WTC11 (cell line): ENCODE measurements at regions not wholly inside any gene's neighbourhood (a gene's known extent, or its start where the extent isn't known, plus 50 kb on each side); places are given as distances from the start of the nearest gene placed in this dataset.

Source experiments
- ATAC-seq: fragments of 200-7000 bp; cut with Tn5 transposase; 2 replicates; pipeline ENCODE4 v1.10.0; 2021; ENCODE audit warnings: mild to moderate bottlenecking, moderate library complexity
- CTCF ChIA-PET: fragments of 300-600 bp; sonication (Branson Sonifier 250); formaldehyde crosslinking; loops from one replicate; lab custom pipeline; 2021; ENCODE audit warnings: antibody characterized with exemption; lab: Charles Lee
- POLR2A ChIA-PET: fragments of 350-600 bp; sonication (Branson Sonifier 250); formaldehyde crosslinking; loops from one replicate; lab custom pipeline; 2021; ENCODE audit warnings: antibody characterized with exemption; lab: Charles Lee
- DNase-seq: peaks from one replicate; pipeline ENCODE4 v3.0.0; 2021; ENCODE audit warnings: low spot score
- H3K27ac Mint-ChIP-seq: 2 replicates; pipeline ENCODE4 v1.8.0; 2021; ENCODE audit warnings: mixed read lengths
- H3K27me3 Mint-ChIP-seq: 2 replicates; pipeline ENCODE4 v1.8.0; 2021; ENCODE audit warnings: low read depth, mild to moderate bottlenecking, moderate library complexity, mixed read lengths
- H3K36me3 Mint-ChIP-seq: 2 replicates; pipeline ENCODE4 v1.8.0; 2021; ENCODE audit warnings: mixed read lengths
- H3K4me1 Mint-ChIP-seq: 2 replicates; pipeline ENCODE4 v1.8.0; 2022; ENCODE audit warnings: mixed read lengths
- H3K4me3 Mint-ChIP-seq: 2 replicates; pipeline ENCODE4 v1.8.0; 2021; ENCODE audit warnings: mild to moderate bottlenecking, moderate library complexity, mixed read lengths
- H3K9me3 Mint-ChIP-seq: 2 replicates; pipeline ENCODE4 v1.8.0; 2021; ENCODE audit warnings: mixed read lengths
- AFF4 ChIP-seq: sonication (generic); formaldehyde crosslinking; IDR thresholded peaks from 2 replicates; pipeline ENCODE4 v1.8.1; 2023; ENCODE audit warnings: mild to moderate bottlenecking, missing genetic modification reagents, borderline replicate concordance
- ARID4B ChIP-seq: sonication (generic); formaldehyde crosslinking; IDR thresholded peaks from 2 replicates; pipeline ENCODE4 v1.8.0; 2023; ENCODE audit warnings: missing genetic modification reagents, mild to moderate bottlenecking, borderline replicate concordance
- CTCF ChIP-seq: fragments of 200-600 bp; IDR thresholded peaks from 2 replicates; pipeline ENCODE4 v1.8.0; 2022; ENCODE audit warnings: antibody characterized with exemption
- FOXP4 ChIP-seq: sonication (generic); formaldehyde crosslinking; IDR thresholded peaks from 2 replicates; pipeline ENCODE4 v1.8.0; 2022; ENCODE audit warnings: mild to moderate bottlenecking, missing genetic modification reagents
- GABPB1 ChIP-seq: sonication (generic); formaldehyde crosslinking; IDR thresholded peaks from 2 replicates; pipeline ENCODE4 v1.8.1; 2023; ENCODE audit warnings: mild to moderate bottlenecking, missing genetic modification reagents
- TP53 ChIP-seq: sonication (generic); formaldehyde crosslinking; IDR thresholded peaks from 2 replicates; pipeline ENCODE4 v1.8.1; 2023; ENCODE audit warnings: mild to moderate bottlenecking, missing genetic modification reagents
- USF2 ChIP-seq: sonication (generic); formaldehyde crosslinking; IDR thresholded peaks from 2 replicates; pipeline ENCODE4 v1.8.1; 2023; ENCODE audit warnings: mild to moderate bottlenecking, missing genetic modification reagents, moderate library complexity
- ZNF317 ChIP-seq: sonication (generic); formaldehyde crosslinking; IDR thresholded peaks from 2 replicates; pipeline ENCODE4 v1.8.1; 2023; ENCODE audit warnings: low read depth, mild to moderate bottlenecking, moderate library complexity, missing genetic modification reagents, borderline replicate concordance

GRCh38 chr7:25598765-25599164 lies 370.5 kb upstream of the NPVF start:
- Mint-ChIP-seq H3K4me1 (no peaks in the 10 kb centered on the region; the same call in 1 of the 2 replicates), H3K9me3 (no peaks in the 10 kb centered on the region), H3K27ac (no peak overlapping the region), H3K4me3 (no peak overlapping the region), H3K36me3 (no peaks in the 10 kb centered on the region), H3K27me3 (no peaks in the 10 kb centered on the region)
- no peak for DNase-seq
- ChIA-PET POLR2A (no interaction called here), CTCF (interaction anchor here (1.5 kb wide), 1 partner anchor 33 kb away, joined by 3 read pairs; no protein-coding TSS in a partner anchor)
- TF ChIP-seq USF2 (CRISPR knock-in tag) (no peak), CTCF (no peak), GABPB1 (CRISPR knock-in tag) (no peak), ZNF317 (CRISPR knock-in tag) (no peak), AFF4 (CRISPR knock-in tag) (no peak), FOXP4 (CRISPR knock-in tag) (no peak)
- ATAC-seq = no peak

GRCh38 chr7:25600262-25600920 lies 372.1 kb upstream of the NPVF start:
- Mint-ChIP-seq H3K9me3 (no peaks in the 10 kb centered on the region), H3K27ac (no peak overlapping the region), H3K4me3 (no peak overlapping the region)
- ChIA-PET CTCF (interaction anchor here (1.6 kb wide), 1 partner anchor 254 kb away, joined by 4 read pairs; no protein-coding TSS in a partner anchor), POLR2A (no interaction called here)
- no peak for TF ChIP-seq ARID4B
- TF ChIP-seq ZNF317 (CRISPR knock-in tag) = no peak
- no peak for TF ChIP-seq TP53 (CRISPR knock-in tag)
- TF ChIP-seq, all 79 proteins: peak for 0
- ATAC-seq (no peak), DNase-seq (no peak)
- no peaks in the 10 kb centered on the region for H3K36me3 Mint-ChIP-seq
- H3K27me3 Mint-ChIP-seq = no peaks in the 10 kb centered on the region
- H3K4me1 Mint-ChIP-seq = no peaks in the 10 kb centered on the region; the same call in 1 of the 2 replicates
